GM23338 (cell line): ENCODE measurements at regions not wholly inside any gene's neighbourhood (a gene's known extent, or its start where the extent isn't known, plus 50 kb on each side); places are given as distances from the start of the nearest gene placed in this dataset.
"Not testable (repeated sequence)": the region's sequence is repeated elsewhere in the genome, so short reads cannot be mapped to it uniquely, and the experiment has no call there.

Experiments used
- ATAC-seq: fragments of 200-7000 bp; cut with Tn5 transposase; 3 replicates; pipeline ENCODE4 v1.9.1; 2020
- DNase-seq: peaks from one replicate; pipeline ENCODE4 v3.0.0-alpha.2; 2015; ENCODE audit warnings: low spot score
- H2AFZ ChIP-seq: fragments of 200-600 bp; sonication (generic); 2 replicates; pipeline ENCODE4 v1.8.0; 2016; ENCODE audit warnings: antibody characterized with exemption, mild to moderate bottlenecking, moderate library complexity
- H3F3A ChIP-seq: fragments of 200-600 bp; sonication (generic); replicated peaks from 2 replicates; pipeline ENCODE4 v1.8.0; 2017; ENCODE audit warnings: antibody characterized with exemption, mixed run types, low read depth
- H3K27ac ChIP-seq: fragments of 200-600 bp; sonication (generic); 2 replicates; pipeline ENCODE4 v1.6.1; 2016; ENCODE audit warnings: low read depth
- H3K27me3 ChIP-seq: fragments of 200-600 bp; sonication (generic); 2 replicates; pipeline ENCODE4 v1.8.0; 2016; ENCODE audit warnings: mild to moderate bottlenecking, mixed run types, moderate library complexity; ENCODE audit not compliant: insufficient read depth
- H3K36me3 ChIP-seq: fragments of 200-600 bp; sonication (generic); 2 replicates; pipeline ENCODE4 v1.8.0; 2016; ENCODE audit warnings: mild to moderate bottlenecking; ENCODE audit not compliant: insufficient read depth
- H3K4me1 ChIP-seq: fragments of 200-600 bp; sonication (generic); 2 replicates; pipeline ENCODE4 v1.8.0; 2016; ENCODE audit warnings: mild to moderate bottlenecking, moderate library complexity; ENCODE audit not compliant: insufficient read depth
- H3K4me2 ChIP-seq: fragments of 200-600 bp; sonication (generic); 2 replicates; pipeline ENCODE4 v1.7.1; 2017; ENCODE audit warnings: mixed run types
- H3K4me3 ChIP-seq: fragments of 200-600 bp; sonication (generic); 2 replicates; pipeline ENCODE4 v1.6.1; 2016; ENCODE audit warnings: mixed run types
- H3K79me2 ChIP-seq: fragments of 200-600 bp; sonication (generic); replicated peaks from 2 replicates; pipeline ENCODE4 v1.8.0; 2017; ENCODE audit warnings: mild to moderate bottlenecking; ENCODE audit not compliant: insufficient read depth
- H3K9me2 ChIP-seq: fragments of 200-600 bp; sonication (generic); 2 replicates; pipeline ENCODE4 v1.8.0; 2017; ENCODE audit not compliant: insufficient read depth
- H4K20me1 ChIP-seq: fragments of 200-600 bp; sonication (generic); replicated peaks from 2 replicates; pipeline ENCODE4 v1.8.0; 2017; ENCODE audit warnings: mild to moderate bottlenecking; ENCODE audit not compliant: insufficient read depth
- H3K27ac Mint-ChIP-seq: 2 replicates; pipeline ENCODE4 v1.8.0; 2020; ENCODE audit warnings: inconsistent platforms, mild to moderate bottlenecking, moderate library complexity, mixed read lengths
- H3K27me3 Mint-ChIP-seq: 3 replicates; pipeline ENCODE4 v1.8.0; 2022; ENCODE audit warnings: low read depth, mild to moderate bottlenecking, moderate library complexity, mixed read lengths, inconsistent platforms; ENCODE audit not compliant: insufficient read depth, poor library complexity
- H3K36me3 Mint-ChIP-seq: 3 replicates; pipeline ENCODE4 v1.8.0; 2021; ENCODE audit warnings: low read depth, mild to moderate bottlenecking, inconsistent platforms, moderate library complexity, mixed read lengths
- H3K4me1 Mint-ChIP-seq: 3 replicates; pipeline ENCODE4 v1.8.0; 2020; ENCODE audit warnings: mild to moderate bottlenecking, inconsistent platforms, mixed read lengths
- H3K4me3 Mint-ChIP-seq: 3 replicates; pipeline ENCODE4 v1.8.0; 2021; ENCODE audit warnings: moderate library complexity, mild to moderate bottlenecking, inconsistent platforms, mixed read lengths
- H3K9me3 Mint-ChIP-seq: 3 replicates; pipeline ENCODE4 v1.8.0; 2020; ENCODE audit warnings: moderate library complexity, mild to moderate bottlenecking, inconsistent platforms, mixed read lengths
- CREB1 ChIP-seq: fragments of 250-450 bp; sonication (Bioruptor Pico); IDR thresholded peaks from 2 replicates; pipeline ENCODE4 v1.5.0; 2020; ENCODE audit warnings: low read depth, mild to moderate bottlenecking, moderate library complexity
- TF ChIP-seq, protein P1 (sequence below): fragments of 250-450 bp; sonication (Bioruptor Pico); IDR thresholded peaks from 2 replicates; pipeline ENCODE4 v1.5.0; 2020; ENCODE audit warnings: mild to moderate bottlenecking, moderate library complexity

DNA sequence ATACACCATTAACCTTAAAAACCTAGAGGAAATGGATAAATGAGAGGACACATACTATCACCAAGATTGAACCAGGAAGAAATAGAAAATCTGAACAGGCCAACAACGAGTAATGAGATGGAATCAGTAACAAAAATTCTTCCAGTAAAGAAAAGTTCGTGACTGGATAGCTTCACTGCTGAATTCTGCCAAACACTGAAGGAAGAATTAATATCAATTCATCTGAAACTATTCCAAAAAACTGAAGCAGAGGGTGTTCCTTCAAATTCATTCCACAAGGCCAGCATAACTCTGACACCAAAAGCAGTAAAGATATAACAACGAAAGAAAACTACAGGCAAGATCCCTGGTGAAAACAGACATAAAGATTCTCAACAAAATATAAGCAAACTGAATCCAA, 195.8 kb upstream of the GPR149 start:
- H3K4me3 Mint-ChIP-seq, result no peak overlapping the region
- H4K20me1 ChIP-seq, result no peaks in the 10 kb centered on the region
- peaks cover 11% of the 10 kb centered on the region; the same call in 2 of the 3 replicates for H3K9me3 Mint-ChIP-seq
- no peak overlapping the region for H3K4me3 ChIP-seq
- H3K27ac ChIP-seq, result no peak overlapping the region
- DNase-seq (no peak), ATAC-seq (no peak)
- no peaks in the 10 kb centered on the region for H3K27me3 ChIP-seq
- 0 out of 2 replicates have a peak, but pooled peaks cover 2% of the 10 kb centered on the region for H3K9me2 ChIP-seq
- H3F3A ChIP-seq, result no peaks in the 10 kb centered on the region
- no peak for TF ChIP-seq CREB1 (CRISPR knock-in tag)
- TF ChIP-seq, protein P1, sequence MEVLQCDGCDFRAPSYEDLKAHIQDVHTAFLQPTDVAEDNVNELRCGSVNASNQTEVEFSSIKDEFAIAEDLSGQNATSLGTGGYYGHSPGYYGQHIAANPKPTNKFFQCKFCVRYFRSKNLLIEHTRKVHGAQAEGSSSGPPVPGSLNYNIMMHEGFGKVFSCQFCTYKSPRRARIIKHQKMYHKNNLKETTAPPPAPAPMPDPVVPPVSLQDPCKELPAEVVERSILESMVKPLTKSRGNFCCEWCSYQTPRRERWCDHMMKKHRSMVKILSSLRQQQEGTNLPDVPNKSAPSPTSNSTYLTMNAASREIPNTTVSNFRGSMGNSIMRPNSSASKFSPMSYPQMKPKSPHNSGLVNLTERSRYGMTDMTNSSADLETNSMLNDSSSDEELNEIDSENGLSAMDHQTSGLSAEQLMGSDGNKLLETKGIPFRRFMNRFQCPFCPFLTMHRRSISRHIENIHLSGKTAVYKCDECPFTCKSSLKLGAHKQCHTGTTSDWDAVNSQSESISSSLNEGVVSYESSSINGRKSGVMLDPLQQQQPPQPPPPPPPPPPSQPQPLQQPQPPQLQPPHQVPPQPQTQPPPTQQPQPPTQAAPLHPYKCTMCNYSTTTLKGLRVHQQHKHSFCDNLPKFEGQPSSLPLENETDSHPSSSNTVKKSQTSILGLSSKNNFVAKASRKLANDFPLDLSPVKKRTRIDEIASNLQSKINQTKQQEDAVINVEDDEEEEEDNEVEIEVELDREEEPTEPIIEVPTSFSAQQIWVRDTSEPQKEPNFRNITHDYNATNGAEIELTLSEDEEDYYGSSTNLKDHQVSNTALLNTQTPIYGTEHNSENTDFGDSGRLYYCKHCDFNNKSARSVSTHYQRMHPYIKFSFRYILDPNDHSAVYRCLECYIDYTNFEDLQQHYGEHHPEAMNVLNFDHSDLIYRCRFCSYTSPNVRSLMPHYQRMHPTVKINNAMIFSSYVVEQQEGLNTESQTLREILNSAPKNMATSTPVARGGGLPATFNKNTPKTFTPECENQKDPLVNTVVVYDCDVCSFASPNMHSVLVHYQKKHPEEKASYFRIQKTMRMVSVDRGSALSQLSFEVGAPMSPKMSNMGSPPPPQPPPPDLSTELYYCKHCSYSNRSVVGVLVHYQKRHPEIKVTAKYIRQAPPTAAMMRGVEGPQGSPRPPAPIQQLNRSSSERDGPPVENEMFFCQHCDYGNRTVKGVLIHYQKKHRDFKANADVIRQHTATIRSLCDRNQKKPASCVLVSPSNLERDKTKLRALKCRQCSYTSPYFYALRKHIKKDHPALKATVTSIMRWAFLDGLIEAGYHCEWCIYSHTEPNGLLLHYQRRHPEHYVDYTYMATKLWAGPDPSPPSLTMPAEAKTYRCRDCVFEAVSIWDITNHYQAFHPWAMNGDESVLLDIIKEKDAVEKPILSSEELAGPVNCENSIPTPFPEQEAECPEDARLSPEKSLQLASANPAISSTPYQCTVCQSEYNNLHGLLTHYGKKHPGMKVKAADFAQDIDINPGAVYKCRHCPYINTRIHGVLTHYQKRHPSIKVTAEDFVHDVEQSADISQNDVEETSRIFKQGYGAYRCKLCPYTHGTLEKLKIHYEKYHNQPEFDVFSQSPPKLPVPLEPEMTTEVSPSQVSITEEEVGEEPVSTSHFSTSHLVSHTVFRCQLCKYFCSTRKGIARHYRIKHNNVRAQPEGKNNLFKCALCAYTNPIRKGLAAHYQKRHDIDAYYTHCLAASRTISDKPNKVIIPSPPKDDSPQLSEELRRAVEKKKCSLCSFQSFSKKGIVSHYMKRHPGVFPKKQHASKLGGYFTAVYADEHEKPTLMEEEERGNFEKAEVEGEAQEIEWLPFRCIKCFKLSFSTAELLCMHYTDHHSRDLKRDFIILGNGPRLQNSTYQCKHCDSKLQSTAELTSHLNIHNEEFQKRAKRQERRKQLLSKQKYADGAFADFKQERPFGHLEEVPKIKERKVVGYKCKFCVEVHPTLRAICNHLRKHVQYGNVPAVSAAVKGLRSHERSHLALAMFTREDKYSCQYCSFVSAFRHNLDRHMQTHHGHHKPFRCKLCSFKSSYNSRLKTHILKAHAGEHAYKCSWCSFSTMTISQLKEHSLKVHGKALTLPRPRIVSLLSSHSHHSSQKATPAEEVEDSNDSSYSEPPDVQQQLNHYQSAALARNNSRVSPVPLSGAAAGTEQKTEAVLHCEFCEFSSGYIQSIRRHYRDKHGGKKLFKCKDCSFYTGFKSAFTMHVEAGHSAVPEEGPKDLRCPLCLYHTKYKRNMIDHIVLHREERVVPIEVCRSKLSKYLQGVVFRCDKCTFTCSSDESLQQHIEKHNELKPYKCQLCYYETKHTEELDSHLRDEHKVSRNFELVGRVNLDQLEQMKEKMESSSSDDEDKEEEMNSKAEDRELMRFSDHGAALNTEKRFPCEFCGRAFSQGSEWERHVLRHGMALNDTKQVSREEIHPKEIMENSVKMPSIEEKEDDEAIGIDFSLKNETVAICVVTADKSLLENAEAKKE (CRISPR knock-in tag), result no peak
- no peak overlapping the region for H3K27ac Mint-ChIP-seq
- no peaks in the 10 kb centered on the region for H3K4me1 Mint-ChIP-seq
- H3K4me1 ChIP-seq, result no peaks in the 10 kb centered on the region
- no peak overlapping the region for H2AFZ ChIP-seq
- no peaks in the 10 kb centered on the region for H3K36me3 ChIP-seq
- no peaks in the 10 kb centered on the region for H3K79me2 ChIP-seq
- no peaks in the 10 kb centered on the region for H3K27me3 Mint-ChIP-seq
- no peaks in the 10 kb centered on the region for H3K36me3 Mint-ChIP-seq
- H3K4me2 ChIP-seq, result no peak overlapping the region

DNA sequence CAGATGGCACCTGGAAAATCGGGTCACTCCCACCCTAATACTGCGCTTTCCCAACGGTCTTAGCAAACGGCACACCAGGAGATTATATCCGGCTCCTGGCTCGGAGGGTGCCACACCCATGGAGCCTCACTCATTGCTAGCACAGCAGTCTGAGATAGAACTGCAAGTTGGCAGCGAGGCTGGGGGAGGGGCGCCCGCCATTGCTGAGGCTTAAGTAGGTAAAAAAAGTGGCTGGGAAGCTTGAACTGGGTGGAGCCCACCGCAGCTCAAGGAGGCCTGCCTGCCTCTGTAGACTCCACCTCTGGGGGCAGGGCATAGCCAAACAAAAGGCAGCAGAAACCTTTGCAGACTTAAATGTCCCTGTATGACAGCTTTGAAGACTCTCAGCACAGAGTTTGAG, 189.6 kb upstream of the GPR149 start:
- H3K27me3 ChIP-seq, H3K27ac Mint-ChIP-seq, H4K20me1 ChIP-seq, H3K4me3 ChIP-seq, H3K4me1 Mint-ChIP-seq, ATAC-seq, DNase-seq, H3K79me2 ChIP-seq, H3K4me2 ChIP-seq, H3K4me1 ChIP-seq, H3K27me3 Mint-ChIP-seq, H3F3A ChIP-seq, H3K4me3 Mint-ChIP-seq, H2AFZ ChIP-seq, H3K36me3 Mint-ChIP-seq, H3K36me3 ChIP-seq, H3K27ac ChIP-seq: not testable (repeated sequence)
- peaks cover 26% of the 10 kb centered on the region for H3K9me3 Mint-ChIP-seq
- peaks cover 16% of the 10 kb centered on the region; the same call in 1 of the 2 replicates for H3K9me2 ChIP-seq
